K562 (cell line): ENCODE measurements at regions not wholly inside any gene's neighbourhood (a gene's known extent, or its start where the extent isn't known, plus 50 kb on each side); places are given as distances from the start of the nearest gene placed in this dataset.
"Not testable (repeated sequence)": the region's sequence is repeated elsewhere in the genome, so short reads cannot be mapped to it uniquely, and the experiment has no call there.

Experiments
- ATAC-seq: fragments of 200-7000 bp; cut with Tn5 transposase; 3 replicates; pipeline ENCODE4 v1.9.1; 2020; ENCODE audit warnings: moderate library complexity
- BruUV-seq: library from RNA; stranded (reverse); fragments of 400-500 nt; replicated peaks from 2 replicates; lab custom pipeline; 2021; lab: Mats Ljungman, UMichigan
- CTCF ChIA-PET: fragments of 300-600 bp; formaldehyde crosslinking; extraction: SDS; loops from one replicate; lab custom pipeline; 2021; ENCODE audit warnings: low intra/inter-chr PET ratio; lab: Yijun Ruan, JAX
- POLR2A ChIA-PET: fragments of 300-600, 350-650 bp; sonication (Branson Sonifier 250); formaldehyde crosslinking; extraction: SDS; loops from one replicate; lab custom pipeline; 2021; ENCODE audit warnings: antibody characterized with exemption, inconsistent platforms; lab: Yijun Ruan, JAX
- DNase-seq, 4 experiments: peaks; one replicate each; pipeline versions ENCODE4 v3.0.0 to v3.0.0-alpha.2; 2011 to 2018; ENCODE audit warnings: low spot score in 3 of 4, mixed read lengths in 3 of 4; ENCODE audit errors: extremely low read depth in 1 of 4
- FAIRE-seq: peaks from 2 replicates; lab custom pipeline; 2011; peaks lifted over from hg19 to GRCh38; lab: Jason Lieb, UNC
- H2AFZ ChIP-seq: 2 replicates; pipeline ENCODE4 v1.6.0; 2011; ENCODE audit warnings: low read depth, low read length, control low read depth, inconsistent platforms
- H3K27ac ChIP-seq: fragments of 200-600 bp; 3 replicates; pipeline ENCODE4 v1.8.0; 2011; ENCODE audit warnings: low read depth, mild to moderate bottlenecking, control low read depth, inconsistent platforms, low read length, moderate library complexity, mixed read lengths; ENCODE audit errors: extremely low read depth
- H3K27me3 ChIP-seq, 2 experiments: fragments of 300-600 bp in 1 of 2; 2 replicates in 1 of 2; 3 replicates in 1 of 2; pipeline versions ENCODE4 v1.6.0 to v1.8.0; 2011; ENCODE audit warnings: inconsistent platforms in 2 of 2, low read length in 2 of 2, mild to moderate bottlenecking in 1 of 2, mixed read lengths in 1 of 2, moderate library complexity in 1 of 2; ENCODE audit not compliant: control insufficient read depth in 2 of 2, insufficient read depth in 2 of 2
- H3K36me3 ChIP-seq: fragments of 300-600 bp; 3 replicates; pipeline ENCODE4 v1.8.0; 2011; ENCODE audit warnings: mild to moderate bottlenecking, low read length, inconsistent platforms; ENCODE audit not compliant: control insufficient read depth, insufficient read depth
- H3K4me1 ChIP-seq, 2 experiments: fragments of 200-600 bp in 1 of 2; replicated peaks in 1 of 2; 2 replicates in 1 of 2; 3 replicates in 1 of 2; pipeline versions ENCODE4 v1.5.1 to v1.8.0; 2011; ENCODE audit warnings: inconsistent platforms in 2 of 2, low read length in 2 of 2, mild to moderate bottlenecking in 1 of 2, mixed read lengths in 1 of 2, moderate library complexity in 1 of 2; ENCODE audit not compliant: control insufficient read depth in 2 of 2, insufficient read depth in 2 of 2
- H3K4me2 ChIP-seq: 2 replicates; pipeline ENCODE4 v1.6.1; 2011; ENCODE audit warnings: low read length, control low read depth, inconsistent platforms, mixed read lengths; ENCODE audit not compliant: insufficient read depth
- H3K4me3 ChIP-seq: fragments of 200-600 bp; sonication (generic), shearing (Covaris generic); 2 replicates; pipeline ENCODE4 v1.5.1; 2016; ENCODE audit warnings: control low read depth, inconsistent platforms
- H3K79me2 ChIP-seq: fragments of 200-600 bp; 3 replicates; pipeline ENCODE4 v1.8.0; 2011; ENCODE audit warnings: low read length, inconsistent platforms; ENCODE audit not compliant: control insufficient read depth, insufficient read depth
- H3K9ac ChIP-seq, 2 experiments: 2 replicates each; pipeline versions ENCODE4 v1.6.0 to v1.6.1; 2011; ENCODE audit warnings: low read depth in 2 of 2, low read length in 2 of 2, control low read depth in 1 of 2, inconsistent platforms in 1 of 2, mild to moderate bottlenecking in 1 of 2, mixed read lengths in 1 of 2; ENCODE audit not compliant: insufficient read depth in 1 of 2
- H3K9me1 ChIP-seq: one replicate; pipeline ENCODE4 v1.6.0; 2011; ENCODE audit warnings: inconsistent platforms, mild to moderate bottlenecking, low read length, moderate library complexity; ENCODE audit not compliant: control insufficient read depth, insufficient read depth
- H3K9me3 ChIP-seq: replicated peaks from 2 replicates; pipeline ENCODE4 v1.5.1; 2011; ENCODE audit warnings: low read depth, low read length, inconsistent platforms; ENCODE audit not compliant: control insufficient read depth, insufficient read depth
- H4K20me1 ChIP-seq: replicated peaks from 2 replicates; pipeline ENCODE4 v1.6.1; 2011; ENCODE audit warnings: low read length, inconsistent platforms, mixed read lengths; ENCODE audit not compliant: control insufficient read depth, insufficient read depth
- CREM ChIP-seq: IDR thresholded peaks from 2 replicates; pipeline ENCODE4 v1.6.1; 2014; ENCODE audit warnings: antibody characterized with exemption, low read depth
- HDAC3 ChIP-seq: fragments of 450-650 bp; IDR thresholded peaks from 2 replicates; pipeline ENCODE4 v1.6.1; 2018; ENCODE audit warnings: borderline replicate concordance, mild to moderate bottlenecking, moderate library complexity; ENCODE audit not compliant: partially characterized antibody
- ZNF586 ChIP-seq: fragments of 450-650 bp; formaldehyde crosslinking; conservative IDR thresholded peaks from 2 replicates; pipeline ENCODE4 v1.4.0; 2020; ENCODE audit warnings: mild to moderate bottlenecking, moderate library complexity
- WGBS: fragments of 100-300 bp; shearing (Covaris generic); methylation state at CpG from one replicate; pipeline ENCODE4 v1.1.6; 2016; ENCODE audit warnings: low coverage, mixed read lengths; ENCODE audit not compliant: insufficient coverage; ENCODE audit errors: missing lambda C conversion rate; 5-methylcytosine and 5-hydroxymethylcytosine counted together
- in situ Hi-C: fragments of 300-500 bp; cut with MboI; formaldehyde crosslinking; loops from 4 replicates; pipeline ENCODE4 v1.15.0; 2018; ENCODE audit warnings: inconsistent platforms, mixed read lengths
- intact Hi-C: fragments of 100-400 bp; cut with micrococcal nuclease; formaldehyde crosslinking; loops from 2 replicates; pipeline ENCODE4 v1.14.2; 2022
- TF ChIP-seq, protein P1 (sequence below): fragments of 450-650 bp; IDR thresholded peaks from 2 replicates; pipeline ENCODE4 v1.6.1; 2017; ENCODE audit warnings: mild to moderate bottlenecking, moderate library complexity

DNA sequence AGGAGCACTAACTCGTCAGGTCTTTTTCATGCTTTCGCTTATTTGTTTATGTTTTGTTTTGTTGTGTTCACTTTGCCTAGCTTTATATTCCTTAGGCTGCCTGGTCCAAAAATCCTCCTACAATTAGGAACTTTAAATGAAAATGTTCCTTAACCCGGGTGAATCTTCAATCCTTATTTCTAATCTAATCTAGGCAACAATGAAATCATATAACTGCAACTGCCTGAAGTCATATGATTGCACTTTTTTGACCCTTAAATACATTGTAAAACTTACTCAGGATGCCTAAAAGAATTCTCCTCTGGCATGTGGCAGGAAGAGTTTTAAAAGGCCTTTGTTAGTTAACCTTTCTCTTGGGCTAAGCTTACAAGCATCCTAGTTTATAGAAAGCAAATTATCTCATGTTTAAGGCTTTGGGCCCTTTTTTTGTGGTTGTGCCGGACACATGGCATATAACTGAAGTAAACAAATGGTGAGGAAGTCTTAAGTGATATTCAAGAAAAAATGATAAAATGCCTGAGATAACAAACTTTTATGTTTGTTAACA is 279.4 kb downstream of the FAT4 start:
- no peaks in the 10 kb centered on the region for H3K27me3 ChIP-seq
- in situ Hi-C loops (no loop called here), intact Hi-C loops (no loop called here)
- ChIA-PET CTCF (no interaction called here), POLR2A (no interaction called here)
- no peak for ATAC-seq
- no peak overlapping the region for H3K4me3 ChIP-seq
- no peak for TF ChIP-seq HDAC3
- TF ChIP-seq, protein P1, sequence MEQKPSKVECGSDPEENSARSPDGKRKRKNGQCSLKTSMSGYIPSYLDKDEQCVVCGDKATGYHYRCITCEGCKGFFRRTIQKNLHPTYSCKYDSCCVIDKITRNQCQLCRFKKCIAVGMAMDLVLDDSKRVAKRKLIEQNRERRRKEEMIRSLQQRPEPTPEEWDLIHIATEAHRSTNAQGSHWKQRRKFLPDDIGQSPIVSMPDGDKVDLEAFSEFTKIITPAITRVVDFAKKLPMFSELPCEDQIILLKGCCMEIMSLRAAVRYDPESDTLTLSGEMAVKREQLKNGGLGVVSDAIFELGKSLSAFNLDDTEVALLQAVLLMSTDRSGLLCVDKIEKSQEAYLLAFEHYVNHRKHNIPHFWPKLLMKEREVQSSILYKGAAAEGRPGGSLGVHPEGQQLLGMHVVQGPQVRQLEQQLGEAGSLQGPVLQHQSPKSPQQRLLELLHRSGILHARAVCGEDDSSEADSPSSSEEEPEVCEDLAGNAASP, result no peak
- TF ChIP-seq ZNF586, result no peak
- no peak for TF ChIP-seq CREM
- H4K20me1 ChIP-seq, result no peaks in the 10 kb centered on the region
- WGBS, result 2% methylated on average over 4 of the region's 4 CpGs
- BruUV-seq, result no TSS peak
- no peak for DNase-seq
- H3K79me2 ChIP-seq, result no peaks in the 10 kb centered on the region
- H3K27ac ChIP-seq, result no peak overlapping the region
- FAIRE-seq, result no peak
- H3K4me1 ChIP-seq, result no peaks in the 10 kb centered on the region
- no peaks in the 10 kb centered on the region for H3K9me1 ChIP-seq
- H2AFZ ChIP-seq, result no peak overlapping the region
- H3K9ac ChIP-seq, result no peak overlapping the region
- no peak overlapping the region for H3K4me2 ChIP-seq
- no peaks in the 10 kb centered on the region for H3K36me3 ChIP-seq
- H3K9me3 ChIP-seq, result no peaks in the 10 kb centered on the region

GRCh38 chr4:125605926-125606325 is 291.2 kb downstream of the FAT4 start:
- H3K9ac ChIP-seq, H3K9me1 ChIP-seq, CTCF ChIA-PET, H2AFZ ChIP-seq, H3K27me3 ChIP-seq, H3K4me3 ChIP-seq, H4K20me1 ChIP-seq, H3K4me1 ChIP-seq, DNase-seq, in situ Hi-C loops, intact Hi-C loops, H3K36me3 ChIP-seq, H3K79me2 ChIP-seq, H3K4me2 ChIP-seq, POLR2A ChIA-PET, BruUV-seq, H3K27ac ChIP-seq, H3K9me3 ChIP-seq, ATAC-seq, FAIRE-seq: not testable (repeated sequence)
- WGBS, result 0% methylated on average over 2 of the region's 2 CpGs
